ENCODE measurements at regions not wholly inside any gene's neighbourhood (a gene's known extent, or its start where the extent isn't known, plus 50 kb on each side); places are given as distances from the start of the nearest gene placed in this dataset.

GRCh38 chr2:172244419-172245130 lies 141.9 kb upstream of the DLX2 start:
- peaks cover 11% of the 10 kb centered on the region for H3K4me1 Mint-ChIP-seq (ENCODE audit: low read depth)
- intact Hi-C loops (cut with micrococcal nuclease), result no loop called here
- no peak for DNase-seq (ENCODE audit: low spot score)
- H3K27me3 Mint-ChIP-seq (ENCODE audit: insufficient read depth), result peaks cover 5% of the 10 kb centered on the region
- no peak overlapping the region for H3K4me3 Mint-ChIP-seq
- no peak overlapping the region for H3K27ac Mint-ChIP-seq
- H3K9me3 Mint-ChIP-seq, result peaks cover 13% of the 10 kb centered on the region
- peaks cover 7% of the 10 kb centered on the region for H3K36me3 Mint-ChIP-seq (ENCODE audit: low read depth)

DNA sequence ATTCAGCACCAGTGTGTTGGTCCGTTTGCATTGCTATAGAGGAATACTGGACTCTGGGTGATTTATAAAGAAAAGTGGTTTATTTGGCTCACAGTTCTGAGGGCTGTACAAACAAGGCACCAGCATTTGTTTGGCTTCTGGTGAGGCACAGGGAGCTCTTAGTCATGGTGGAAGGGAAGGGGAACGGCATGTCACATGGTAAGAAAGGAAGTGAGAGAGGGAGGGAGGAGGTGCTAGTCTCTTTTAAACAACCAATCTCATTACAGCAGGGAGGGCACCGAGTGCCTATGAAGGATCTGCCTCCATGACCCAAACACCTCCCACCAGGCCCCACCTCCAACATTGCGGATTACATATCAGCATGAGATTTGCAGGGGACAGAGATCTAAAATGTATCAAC lies 143.9 kb upstream of the DLX2 start:
- no peak for DNase-seq (ENCODE audit: low spot score)
- peaks cover 7% of the 10 kb centered on the region for H3K36me3 Mint-ChIP-seq (ENCODE audit: low read depth)
- peaks cover 30% of the 10 kb centered on the region for H3K4me1 Mint-ChIP-seq (ENCODE audit: low read depth)
- H3K9me3 Mint-ChIP-seq, result peaks cover 16% of the 10 kb centered on the region
- H3K4me3 Mint-ChIP-seq, result no peak overlapping the region
- peaks cover 3% of the 10 kb centered on the region for H3K27me3 Mint-ChIP-seq (ENCODE audit: insufficient read depth)
- H3K27ac Mint-ChIP-seq, result no peak overlapping the region
- intact Hi-C loops (cut with micrococcal nuclease), result no loop called here

DNA sequence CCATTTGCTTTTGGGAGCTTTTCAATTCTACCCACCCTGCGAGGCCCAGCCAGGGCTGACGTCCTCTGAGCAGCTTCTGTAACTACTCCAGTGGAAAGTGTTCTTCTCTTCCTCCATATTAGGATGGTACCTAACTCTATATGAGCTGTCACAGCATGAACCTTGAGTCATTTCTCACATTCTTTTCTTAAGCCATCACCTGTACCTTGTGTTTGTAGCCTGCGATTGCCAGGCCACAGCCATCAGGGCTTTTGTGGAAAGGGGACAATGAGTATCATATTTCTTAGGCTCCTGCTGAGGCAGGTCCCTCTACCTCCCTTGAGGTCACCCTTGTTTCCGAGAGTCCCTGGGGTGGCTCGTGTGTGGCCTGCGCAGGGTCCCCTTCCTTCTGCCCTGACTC lies 144.5 kb upstream of the DLX2 start:
- Mint-ChIP-seq H3K36me3 (ENCODE audit: low read depth) (peaks cover 7% of the 10 kb centered on the region), H3K9me3 (peaks cover 16% of the 10 kb centered on the region), H3K4me1 (ENCODE audit: low read depth) (peaks cover 36% of the 10 kb centered on the region), H3K27ac (peak overlapping the region; percentile 42), H3K4me3 (no peak overlapping the region), H3K27me3 (ENCODE audit: insufficient read depth) (peaks cover 3% of the 10 kb centered on the region)
- intact Hi-C loops (cut with micrococcal nuclease), result no loop called here
- DNase-seq (ENCODE audit: low spot score), result no peak

DNA sequence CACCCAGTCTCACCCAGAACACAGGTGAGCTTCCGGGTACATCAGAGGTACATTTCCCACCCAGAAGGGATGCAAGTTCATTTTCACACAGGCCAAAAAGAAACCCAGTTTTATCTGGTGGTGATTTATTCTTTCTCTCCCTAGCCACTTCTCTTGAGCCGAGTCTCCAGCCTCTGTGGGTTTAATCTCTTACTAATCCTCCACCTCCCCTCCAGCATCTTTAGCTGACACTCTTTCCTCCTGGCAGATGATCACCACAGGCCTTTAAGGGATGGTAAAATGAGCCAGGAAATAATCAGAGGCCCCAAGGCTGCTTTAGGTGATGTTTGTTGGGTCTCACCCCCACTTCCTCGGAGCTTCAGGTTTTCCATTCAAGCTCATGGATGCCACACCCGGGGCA lies 145.7 kb upstream of the DLX2 start:
- Mint-ChIP-seq H3K36me3 (ENCODE audit: low read depth) (peaks cover 9% of the 10 kb centered on the region), H3K27ac (no peak overlapping the region), H3K4me1 (ENCODE audit: low read depth) (peaks cover 48% of the 10 kb centered on the region), H3K27me3 (ENCODE audit: insufficient read depth) (peaks cover 3% of the 10 kb centered on the region), H3K9me3 (peaks cover 16% of the 10 kb centered on the region), H3K4me3 (no peak overlapping the region)
- no peak for DNase-seq (ENCODE audit: low spot score)
- intact Hi-C loops (cut with micrococcal nuclease), result no loop called here

GRCh38 chr2:172248785-172249187 lies 146.1 kb upstream of the DLX2 start:
- no peak for DNase-seq (ENCODE audit: low spot score)
- H3K27ac Mint-ChIP-seq, result no peak overlapping the region

DNA sequence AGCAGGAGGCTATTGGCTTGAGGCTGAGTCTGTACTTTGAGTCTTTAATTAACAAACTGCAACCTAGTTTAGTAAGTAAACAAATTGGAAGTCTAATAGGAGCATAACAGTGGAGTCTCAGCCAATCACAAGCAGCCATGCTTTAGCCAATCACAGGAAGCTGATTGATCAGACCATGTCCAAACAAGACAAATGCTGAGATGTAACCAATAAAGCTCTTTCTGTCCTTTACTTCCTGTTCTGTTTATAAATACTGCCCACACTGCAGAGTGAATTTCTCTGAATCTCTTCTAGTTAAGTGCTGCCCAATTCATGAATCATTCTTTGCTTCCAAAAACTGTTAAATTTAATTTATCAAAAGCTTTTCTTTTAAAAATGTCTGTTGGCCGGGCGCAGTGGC lies 146.6 kb upstream of the DLX2 start:
- peaks cover 57% of the 10 kb centered on the region for H3K4me1 Mint-ChIP-seq (ENCODE audit: low read depth)
- no peak for DNase-seq (ENCODE audit: low spot score)
- H3K27ac Mint-ChIP-seq, result no peak overlapping the region
- H3K4me3 Mint-ChIP-seq, result no peak overlapping the region
- H3K27me3 Mint-ChIP-seq (ENCODE audit: insufficient read depth), result peaks cover 3% of the 10 kb centered on the region
- H3K36me3 Mint-ChIP-seq (ENCODE audit: low read depth), result peaks cover 9% of the 10 kb centered on the region
- H3K9me3 Mint-ChIP-seq, result peaks cover 16% of the 10 kb centered on the region
- intact Hi-C loops (cut with micrococcal nuclease), result no loop called here

More at GRCh38 chr2:172248785-172249187, 146.1 kb upstream of the DLX2 start:
- intact Hi-C loops (cut with micrococcal nuclease), result no loop called here
- Mint-ChIP-seq H3K4me1 (ENCODE audit: low read depth) (peaks cover 52% of the 10 kb centered on the region), H3K36me3 (ENCODE audit: low read depth) (peaks cover 9% of the 10 kb centered on the region), H3K9me3 (peaks cover 16% of the 10 kb centered on the region), H3K27me3 (ENCODE audit: insufficient read depth) (peaks cover 3% of the 10 kb centered on the region), H3K4me3 (no peak overlapping the region)

DNA sequence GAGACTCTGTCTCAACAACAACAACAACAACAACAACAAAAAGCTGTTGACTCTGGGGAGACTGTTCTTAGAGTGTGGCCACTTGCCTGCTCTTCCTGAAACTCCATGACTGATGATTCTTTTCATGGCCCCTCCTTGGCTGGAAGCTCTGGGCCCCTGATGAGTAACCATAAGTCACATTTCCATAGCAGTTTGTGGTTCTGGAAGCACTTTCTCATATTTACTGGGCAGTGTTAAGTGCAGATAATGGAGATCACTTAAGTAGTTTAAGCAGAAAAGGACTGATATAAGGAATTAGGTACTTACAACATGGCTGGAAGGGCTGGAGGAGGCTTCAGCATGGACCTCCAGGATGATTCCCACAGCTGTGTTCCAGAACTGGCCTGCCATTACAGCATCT lies 147.3 kb upstream of the DLX2 start:
- H3K4me1 Mint-ChIP-seq (ENCODE audit: low read depth), result peaks cover 60% of the 10 kb centered on the region
- peaks cover 3% of the 10 kb centered on the region for H3K27me3 Mint-ChIP-seq (ENCODE audit: insufficient read depth)
- H3K9me3 Mint-ChIP-seq, result peaks cover 16% of the 10 kb centered on the region
- peaks cover 9% of the 10 kb centered on the region for H3K36me3 Mint-ChIP-seq (ENCODE audit: low read depth)
- intact Hi-C loops (cut with micrococcal nuclease), result loop anchor here (5.0 kb wide), 2 partner anchors 177 to 212 kb away; partner anchors contain the start of gene ITGA6
- no peak for DNase-seq (ENCODE audit: low spot score)
- no peak overlapping the region for H3K27ac Mint-ChIP-seq
- H3K4me3 Mint-ChIP-seq, result no peak overlapping the region

GRCh38 chr2:172251231-172251630 lies 148.5 kb upstream of the DLX2 start:
- DNase-seq (ENCODE audit: low spot score), result no peak
- H3K27me3 Mint-ChIP-seq (ENCODE audit: insufficient read depth), result no peaks in the 10 kb centered on the region
- peaks cover 59% of the 10 kb centered on the region for H3K4me1 Mint-ChIP-seq (ENCODE audit: low read depth)
- peaks cover 9% of the 10 kb centered on the region for H3K36me3 Mint-ChIP-seq (ENCODE audit: low read depth)
- intact Hi-C loops (cut with micrococcal nuclease), result loop anchor here (5.0 kb wide), 2 partner anchors 176 to 211 kb away; partner anchors contain the start of gene ITGA6
- H3K27ac Mint-ChIP-seq, result no peak overlapping the region
- H3K9me3 Mint-ChIP-seq, result peaks cover 16% of the 10 kb centered on the region
- H3K4me3 Mint-ChIP-seq, result no peak overlapping the region

DNA sequence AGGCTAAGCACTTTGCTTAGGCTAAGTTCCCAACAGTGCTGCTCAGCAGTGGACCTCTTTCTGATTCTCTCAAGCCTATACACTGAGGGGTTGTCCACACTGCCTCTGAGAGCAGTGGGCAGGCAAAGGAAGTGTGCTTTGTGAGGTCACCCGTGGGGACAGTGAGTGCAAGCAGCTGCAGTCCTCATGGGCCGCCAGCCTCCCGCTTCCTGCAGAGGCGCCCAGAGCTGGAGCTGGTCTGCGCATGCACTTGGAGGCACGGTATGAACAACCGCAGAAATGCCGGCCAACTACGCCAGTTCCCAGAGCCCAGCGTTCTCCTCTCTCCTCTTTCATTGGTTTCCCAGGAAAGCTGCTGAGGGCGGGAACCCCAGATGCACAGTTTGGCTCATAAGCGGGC lies 149.5 kb upstream of the DLX2 start:
- H3K27ac Mint-ChIP-seq, result no peak overlapping the region
- H3K4me3 Mint-ChIP-seq, result no peak overlapping the region
- peaks cover 9% of the 10 kb centered on the region for H3K9me3 Mint-ChIP-seq
- H3K4me1 Mint-ChIP-seq (ENCODE audit: low read depth), result peaks cover 50% of the 10 kb centered on the region
- H3K36me3 Mint-ChIP-seq (ENCODE audit: low read depth), result peaks cover 6% of the 10 kb centered on the region
- H3K27me3 Mint-ChIP-seq (ENCODE audit: insufficient read depth), result no peaks in the 10 kb centered on the region
- no peak for DNase-seq (ENCODE audit: low spot score)
- intact Hi-C loops (cut with micrococcal nuclease), result loop anchor here (5.0 kb wide), 2 partner anchors 175 to 210 kb away; partner anchors contain the start of gene ITGA6

DNA sequence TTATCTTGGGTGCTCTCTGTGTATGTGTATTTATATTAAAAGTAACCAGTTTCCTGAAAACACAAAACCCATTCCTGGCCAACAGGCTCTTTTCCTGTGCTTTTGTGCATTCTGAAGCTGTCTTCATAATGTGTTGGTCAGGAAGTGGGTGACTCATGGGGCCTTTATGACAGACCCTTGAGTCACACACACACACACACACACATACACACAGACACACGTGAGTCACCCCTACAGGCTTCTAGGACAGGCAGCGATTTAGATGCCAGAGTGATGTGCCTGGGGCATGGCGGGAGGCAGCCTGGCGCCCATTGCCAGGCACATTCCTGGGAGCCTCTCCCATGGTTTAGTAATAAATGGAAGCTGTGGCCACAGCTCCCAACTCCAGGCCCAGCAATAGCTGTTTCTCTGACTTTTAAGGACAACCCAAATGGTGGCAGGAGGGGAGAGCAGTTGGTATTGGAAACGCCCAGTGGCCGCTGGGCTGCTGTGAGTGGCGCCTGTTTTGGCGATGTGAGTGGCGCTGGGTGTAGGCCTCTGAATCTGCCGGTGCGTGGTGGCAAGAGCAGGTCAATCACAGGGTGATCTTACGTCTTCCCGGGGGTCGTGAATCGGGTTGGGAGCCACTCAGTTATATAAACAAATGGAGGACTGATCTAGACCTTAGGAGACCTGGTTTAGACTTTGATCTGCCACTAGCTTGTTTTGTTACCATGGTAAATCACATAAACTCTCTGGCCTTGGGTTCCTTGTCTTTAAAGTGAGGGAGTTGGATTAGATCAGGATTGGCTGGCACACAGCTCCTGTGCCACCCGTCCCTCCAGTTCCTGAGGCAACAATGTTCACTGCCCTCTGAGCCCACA lies 150.7 kb upstream of the DLX2 start:
- Mint-ChIP-seq H3K27ac (peak overlapping the region; percentile 62), H3K27me3 (ENCODE audit: insufficient read depth) (no peaks in the 10 kb centered on the region), H3K4me3 (no peak overlapping the region), H3K4me1 (ENCODE audit: low read depth) (peaks cover 49% of the 10 kb centered on the region), H3K9me3 (peaks cover 4% of the 10 kb centered on the region), H3K36me3 (ENCODE audit: low read depth) (peaks cover 2% of the 10 kb centered on the region)
- DNase-seq (ENCODE audit: low spot score), result peak; percentile 53
- intact Hi-C loops (cut with micrococcal nuclease), result loop anchor here (1.0 to 5.0 kb wide), 3 partner anchors 81 to 209 kb away; partner anchors contain the start of gene ITGA6

DNA sequence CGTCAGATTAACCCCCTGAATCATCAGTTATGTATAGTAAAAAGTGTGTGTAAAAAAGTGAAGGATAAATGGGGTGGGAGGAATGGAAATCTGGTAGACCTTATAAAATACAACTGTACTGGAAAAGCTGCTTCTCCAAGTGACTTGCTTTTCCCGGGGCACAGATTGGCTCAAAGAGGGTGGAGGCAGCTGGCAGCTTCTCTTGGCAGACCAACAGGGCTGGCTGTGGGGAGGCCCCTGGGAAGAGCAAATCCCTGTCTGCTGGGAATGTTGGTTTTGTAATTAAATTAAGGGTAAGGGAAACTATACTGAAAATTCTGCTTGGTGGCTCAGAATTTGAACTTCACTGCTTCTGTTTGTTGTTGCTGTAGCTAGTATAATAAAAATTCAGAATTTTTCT lies 154.2 kb upstream of the DLX2 start:
- intact Hi-C loops (cut with micrococcal nuclease), result no loop called here
- Mint-ChIP-seq H3K27ac (no peak overlapping the region), H3K27me3 (ENCODE audit: insufficient read depth) (no peaks in the 10 kb centered on the region), H3K9me3 (no peaks in the 10 kb centered on the region), H3K4me3 (no peak overlapping the region), H3K36me3 (ENCODE audit: low read depth) (peaks cover 2% of the 10 kb centered on the region), H3K4me1 (ENCODE audit: low read depth) (peaks cover 27% of the 10 kb centered on the region)
- no peak for DNase-seq (ENCODE audit: low spot score)

GRCh38 chr2:172259827-172260226 lies 157.1 kb upstream of the DLX2 start:
- Mint-ChIP-seq H3K27me3 (ENCODE audit: insufficient read depth) (peaks cover 1% of the 10 kb centered on the region), H3K27ac (no peak overlapping the region), H3K9me3 (peaks cover 5% of the 10 kb centered on the region), H3K4me3 (no peak overlapping the region), H3K4me1 (ENCODE audit: low read depth) (no peaks in the 10 kb centered on the region), H3K36me3 (ENCODE audit: low read depth) (no peaks in the 10 kb centered on the region)
- intact Hi-C loops (cut with micrococcal nuclease), result no loop called here
- no peak for DNase-seq (ENCODE audit: low spot score)

GRCh38 chr2:172260336-172260735 lies 157.6 kb upstream of the DLX2 start:
- H3K9me3 Mint-ChIP-seq, result peaks cover 5% of the 10 kb centered on the region
- H3K36me3 Mint-ChIP-seq (ENCODE audit: low read depth), result no peaks in the 10 kb centered on the region
- DNase-seq (ENCODE audit: low spot score), result no peak
- H3K27ac Mint-ChIP-seq, result no peak overlapping the region
- no peak overlapping the region for H3K4me3 Mint-ChIP-seq
- H3K4me1 Mint-ChIP-seq (ENCODE audit: low read depth), result no peaks in the 10 kb centered on the region
- peaks cover 1% of the 10 kb centered on the region for H3K27me3 Mint-ChIP-seq (ENCODE audit: insufficient read depth)
- intact Hi-C loops (cut with micrococcal nuclease), result no loop called here
